ENCODE measurements at regions not wholly inside any gene's neighbourhood (a gene's known extent, or its start where the extent isn't known, plus 50 kb on each side); places are given as distances from the start of the nearest gene placed in this dataset.

DNA sequence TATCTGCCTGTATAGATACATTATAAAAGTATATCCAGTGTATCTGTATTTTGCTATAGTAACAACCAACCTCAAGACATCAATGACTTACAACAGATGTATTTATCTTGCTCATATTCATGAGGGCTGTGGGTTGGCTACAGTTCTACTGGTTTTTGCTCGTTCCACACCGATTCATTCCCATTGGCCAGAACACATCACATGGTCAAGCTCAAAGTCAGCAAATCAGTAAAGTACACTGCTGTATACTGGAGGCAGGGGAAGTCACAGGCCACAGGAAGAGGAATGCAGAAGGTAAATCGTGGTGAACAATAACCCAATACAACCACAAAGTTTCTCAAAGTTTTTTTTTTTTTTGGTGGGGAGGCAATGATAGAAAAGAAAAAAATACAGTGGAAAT is 180.0 kb upstream of the CDKN3 start:
- no peak for DNase-seq

DNA sequence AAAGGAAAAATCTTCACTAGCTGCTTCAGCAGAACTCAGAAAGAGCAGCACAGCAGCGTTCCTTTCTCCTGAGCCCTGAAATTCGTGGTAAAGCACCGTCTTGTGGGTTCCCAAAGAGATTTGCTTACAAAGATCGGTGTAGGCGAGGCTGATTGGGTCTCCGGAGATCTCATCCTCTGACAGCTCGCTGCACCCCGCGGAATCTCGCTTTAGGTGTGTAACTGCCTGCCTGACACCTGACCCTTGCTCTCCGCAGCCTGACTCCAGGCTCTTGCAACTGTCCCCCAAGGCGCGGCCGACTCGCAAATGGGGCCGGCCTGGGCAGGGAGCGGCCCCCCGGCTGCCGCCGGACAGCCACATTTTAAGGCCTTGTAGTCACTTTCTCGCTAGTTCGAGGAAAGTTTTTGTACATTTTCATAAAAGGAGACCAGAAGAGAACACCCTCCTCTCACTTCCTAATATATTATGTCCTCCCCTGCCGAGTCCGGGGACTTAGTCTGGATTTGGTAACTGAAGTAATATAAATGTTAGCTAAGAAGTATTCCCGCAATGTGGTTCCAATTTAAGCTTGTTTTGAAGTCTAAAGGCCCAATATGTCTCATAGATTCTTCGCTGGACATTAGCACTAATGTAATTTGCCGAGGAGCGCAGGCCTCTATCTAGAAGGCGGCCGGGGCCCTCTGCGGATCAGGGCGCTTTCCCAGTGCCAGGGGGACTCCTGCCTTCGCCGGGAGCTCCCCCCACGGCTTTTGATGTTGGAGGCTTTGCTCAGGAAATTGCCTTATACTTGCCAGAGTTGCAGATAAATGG is 177.3 kb upstream of the CDKN3 start:
- DNase-seq, result no peak

DNA sequence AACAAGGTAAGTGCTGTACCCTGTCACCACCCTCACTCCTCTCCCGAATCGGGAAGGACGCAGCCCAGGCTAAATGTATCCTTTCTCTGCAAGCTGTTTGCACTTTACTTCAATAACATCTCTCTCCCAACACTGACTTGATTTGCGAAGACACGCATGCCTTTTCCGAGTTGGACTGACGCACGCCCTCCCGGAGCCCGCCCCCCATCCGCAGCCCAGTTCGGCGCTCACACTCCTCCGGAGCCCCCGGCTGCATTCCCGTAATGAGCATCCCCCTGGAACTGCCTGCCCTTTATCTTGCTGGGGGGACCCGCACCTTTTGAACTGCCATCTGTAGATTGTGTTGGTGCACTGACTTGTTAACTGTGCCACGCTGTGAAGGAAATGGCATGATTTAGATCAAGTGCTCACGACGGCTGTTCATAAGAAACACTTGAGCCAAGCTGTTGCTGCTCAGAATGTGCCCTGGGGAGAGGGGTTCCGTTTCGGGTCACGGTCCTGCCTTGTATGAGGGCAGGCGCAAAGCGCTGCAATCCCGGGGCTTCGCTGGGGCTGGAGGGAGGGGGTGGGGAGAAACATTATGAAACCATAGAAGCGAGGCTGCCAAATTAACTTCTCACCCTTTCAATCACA is 176.6 kb upstream of the CDKN3 start:
- DNase-seq, result no peak

DNA sequence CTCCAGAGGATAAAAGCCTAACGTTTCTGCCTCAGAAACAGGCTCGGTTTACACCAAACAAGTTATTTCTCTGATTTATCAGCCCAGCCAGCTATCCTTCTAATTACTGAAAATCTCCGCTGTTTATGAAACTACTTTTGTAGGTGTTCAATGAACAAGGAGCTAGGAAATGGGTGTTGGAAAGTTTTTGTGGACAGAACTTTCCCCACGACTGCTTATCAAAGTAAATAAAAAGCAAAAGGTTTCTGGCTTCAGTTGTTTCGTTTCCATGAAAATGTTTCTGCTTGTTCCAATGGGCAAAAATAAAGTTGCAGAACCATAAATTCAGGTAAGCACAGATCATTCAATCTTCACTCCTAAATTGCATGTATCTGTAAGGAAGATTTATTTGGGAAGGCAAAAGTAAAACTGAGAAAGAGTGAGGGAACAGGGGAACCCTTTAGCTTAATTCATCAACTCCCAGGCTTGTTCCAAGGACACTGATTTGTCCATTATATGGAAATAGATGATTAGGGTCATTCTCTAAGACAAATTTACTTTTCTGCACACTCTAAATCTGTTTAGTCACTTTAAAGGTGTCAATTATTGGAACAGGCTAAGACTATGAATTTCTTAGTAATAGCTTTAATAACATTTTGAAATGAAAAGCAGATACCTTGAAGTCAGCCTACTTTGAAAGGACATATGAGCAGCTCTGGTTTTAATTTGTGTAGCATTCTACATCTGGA is 175.9 kb upstream of the CDKN3 start:
- no peak for DNase-seq

DNA sequence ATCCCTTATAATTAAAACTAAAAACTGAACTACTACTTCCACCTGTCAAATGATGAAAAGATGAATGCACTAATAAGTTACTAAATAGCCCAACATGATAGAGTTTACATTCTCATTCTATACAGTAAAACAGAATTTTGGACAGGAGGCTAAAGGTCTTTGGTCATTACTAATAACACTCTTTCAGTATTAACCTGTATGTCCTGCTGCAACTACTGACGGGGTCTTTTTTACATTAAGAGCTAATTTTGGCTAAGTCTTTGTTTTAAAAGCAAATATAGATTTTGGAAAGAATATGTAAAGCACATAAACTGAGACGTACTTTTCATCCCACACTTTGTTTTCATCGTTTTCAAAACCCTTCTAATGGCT is 175.4 kb upstream of the CDKN3 start:
- no peak for DNase-seq

DNA sequence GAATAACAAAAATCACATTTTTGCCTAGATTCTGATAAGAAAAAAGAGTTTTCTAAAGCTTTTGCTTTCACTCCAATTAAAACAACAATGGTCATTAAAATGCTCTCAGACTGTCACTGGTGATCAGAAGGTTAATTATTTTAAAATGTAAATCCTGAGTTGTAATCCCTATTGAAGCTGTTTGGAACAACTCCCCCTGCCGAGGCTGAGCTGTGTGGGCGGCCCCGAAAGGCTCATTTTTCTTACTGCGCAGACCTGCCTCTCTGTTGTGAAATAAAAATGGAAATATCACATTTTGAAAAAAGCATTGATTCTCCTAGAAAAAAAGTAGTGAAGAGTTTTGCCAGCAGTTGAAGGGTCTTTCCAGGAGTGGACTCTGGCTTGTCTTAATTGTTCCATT is 174.8 kb upstream of the CDKN3 start:
- no peak for DNase-seq

DNA sequence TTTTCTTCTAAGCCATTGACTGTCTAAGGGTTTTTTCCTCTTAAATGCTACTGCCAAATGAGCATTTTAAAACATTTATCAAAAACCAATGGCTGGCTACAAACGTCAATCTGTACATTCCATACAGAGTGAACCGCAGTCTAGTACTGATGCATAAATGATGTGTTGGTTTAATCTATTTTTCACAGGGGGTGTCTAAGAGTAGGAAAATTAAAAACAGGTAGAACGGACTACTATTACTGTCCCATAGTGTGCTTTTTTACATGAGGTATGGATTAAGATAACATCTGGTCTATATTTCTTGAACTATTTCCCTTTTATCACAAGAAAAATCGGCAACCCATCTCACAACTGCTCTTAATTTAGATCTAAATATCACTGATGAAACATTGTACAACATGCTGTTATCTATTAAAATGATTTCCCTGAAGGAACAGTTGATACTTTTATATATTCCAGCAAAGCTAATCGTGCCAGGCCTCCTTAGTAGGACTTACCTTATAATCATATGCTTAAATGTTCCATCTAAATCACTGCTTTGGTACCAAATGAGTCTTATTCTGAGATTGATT is 172.9 kb upstream of the CDKN3 start:
- DNase-seq, result no peak

DNA sequence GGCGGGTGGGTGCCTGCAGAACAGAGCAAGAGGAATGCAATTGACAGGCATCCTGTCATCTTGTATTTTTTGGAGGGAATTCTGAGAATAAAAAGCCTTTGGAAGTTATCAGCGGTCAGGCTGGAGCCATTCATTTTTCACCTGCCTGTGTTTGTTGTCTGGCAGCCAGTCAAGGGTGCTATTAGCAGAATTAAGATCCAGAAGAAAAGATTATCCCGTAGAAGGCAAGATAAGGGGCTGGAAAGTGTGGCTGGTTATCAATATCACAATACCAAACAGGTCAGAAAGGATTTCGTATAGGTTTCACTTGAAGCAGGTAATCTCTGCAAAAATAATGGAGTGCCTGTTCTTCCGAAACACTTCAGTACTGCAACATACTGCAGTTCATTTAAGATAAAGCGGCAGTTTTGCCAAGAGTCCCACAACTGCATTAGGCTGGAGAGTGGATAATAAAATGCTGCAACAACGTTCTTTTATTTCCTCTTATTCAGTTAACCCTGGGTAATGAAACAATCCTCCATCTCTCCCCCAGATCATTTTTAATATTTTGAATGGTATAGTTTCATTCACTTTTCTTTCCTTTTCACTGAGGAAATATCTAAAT is 171.2 kb upstream of the CDKN3 start:
- DNase-seq, result no peak

DNA sequence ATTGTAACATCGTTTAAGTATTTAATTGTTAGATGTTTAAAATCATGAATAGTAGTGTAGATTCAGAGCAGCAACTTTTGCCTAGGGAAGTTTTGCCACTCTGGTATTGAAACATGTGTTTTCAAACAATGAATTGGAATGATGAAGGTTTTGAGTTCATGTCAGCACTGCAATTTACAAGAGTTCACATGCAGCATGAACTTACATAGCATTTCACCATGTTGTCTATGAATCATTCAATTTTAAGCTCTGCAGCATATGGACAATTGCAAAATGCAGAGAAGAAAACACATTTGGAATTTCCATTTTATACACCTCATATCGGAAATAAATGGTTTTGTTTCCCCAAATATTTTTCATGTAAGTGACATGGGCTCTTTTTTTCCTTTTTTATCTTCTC is 170.7 kb upstream of the CDKN3 start:
- no peak for DNase-seq

DNA sequence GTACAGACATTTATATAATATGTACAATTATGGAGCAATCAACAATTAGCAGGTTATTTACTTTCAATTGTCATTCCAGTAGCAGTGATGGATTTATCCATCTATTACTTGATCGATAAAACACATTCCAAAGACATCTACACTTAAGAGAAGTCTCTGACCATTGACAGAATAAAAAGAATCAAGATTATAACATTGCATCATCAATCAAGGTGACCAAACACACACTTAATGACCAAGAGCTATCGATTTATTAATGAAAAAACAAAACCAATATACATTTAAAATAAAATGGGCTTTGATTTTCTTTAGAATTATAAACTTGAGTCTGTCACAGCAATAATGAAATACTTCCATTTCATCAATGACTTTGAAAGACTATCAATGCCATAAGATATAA is 170.2 kb upstream of the CDKN3 start:
- DNase-seq, result no peak

DNA sequence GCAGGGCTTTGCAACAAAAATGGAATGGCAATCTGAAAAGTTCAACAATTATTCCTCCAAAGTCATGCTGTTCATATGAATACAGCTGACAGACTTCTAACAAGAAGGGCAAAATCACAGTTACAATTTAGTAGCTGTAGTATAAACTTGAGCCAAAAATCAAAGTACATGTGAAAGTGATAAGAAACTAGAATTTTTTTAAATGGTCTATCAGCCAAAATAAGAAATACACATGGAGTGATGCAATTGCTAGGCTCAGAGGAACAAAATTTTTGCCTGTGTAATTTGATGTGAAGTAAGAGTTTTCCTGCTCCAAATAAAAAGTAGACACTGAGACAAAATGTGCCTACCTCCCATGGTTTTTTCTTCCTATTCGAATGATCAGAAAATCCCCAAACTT is 167.7 kb upstream of the CDKN3 start:
- no peak for DNase-seq

DNA sequence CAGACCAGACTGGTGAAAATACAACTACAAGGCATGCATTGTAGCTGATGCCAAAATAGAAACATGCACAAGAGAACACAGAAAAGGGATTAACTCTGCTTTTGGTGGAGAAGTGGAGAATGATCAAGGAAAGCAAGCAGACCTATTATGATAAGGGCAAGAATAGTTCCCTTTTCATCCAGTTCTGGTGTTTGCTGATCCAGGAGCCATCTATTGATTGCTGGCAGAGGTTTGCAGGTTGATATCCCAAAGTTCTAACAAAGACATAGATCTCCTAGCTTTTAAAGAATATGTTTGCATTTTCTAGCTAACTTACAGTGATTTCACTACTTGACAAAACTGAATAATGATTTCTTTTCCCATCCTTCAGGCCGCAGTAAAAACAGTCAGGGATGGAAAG is 166.2 kb upstream of the CDKN3 start:
- no peak for DNase-seq

DNA sequence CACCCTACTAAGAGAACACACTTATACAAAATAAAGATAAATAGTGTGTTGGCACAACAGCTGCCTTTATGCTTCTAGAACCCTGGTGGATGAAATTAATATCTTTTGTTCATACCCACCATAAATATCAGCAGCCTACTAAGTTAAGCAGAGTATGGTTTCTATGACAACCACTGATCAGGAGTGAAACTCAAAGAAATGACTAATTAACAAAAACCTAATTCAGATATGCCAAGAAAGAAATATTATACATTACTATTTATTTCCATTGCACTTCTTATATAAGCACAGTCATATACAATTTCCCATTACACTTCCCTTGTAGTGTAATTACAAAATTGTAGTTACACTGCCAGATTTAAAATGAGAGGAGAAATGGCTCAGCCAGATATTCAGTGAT is 164.1 kb upstream of the CDKN3 start:
- DNase-seq, result no peak

DNA sequence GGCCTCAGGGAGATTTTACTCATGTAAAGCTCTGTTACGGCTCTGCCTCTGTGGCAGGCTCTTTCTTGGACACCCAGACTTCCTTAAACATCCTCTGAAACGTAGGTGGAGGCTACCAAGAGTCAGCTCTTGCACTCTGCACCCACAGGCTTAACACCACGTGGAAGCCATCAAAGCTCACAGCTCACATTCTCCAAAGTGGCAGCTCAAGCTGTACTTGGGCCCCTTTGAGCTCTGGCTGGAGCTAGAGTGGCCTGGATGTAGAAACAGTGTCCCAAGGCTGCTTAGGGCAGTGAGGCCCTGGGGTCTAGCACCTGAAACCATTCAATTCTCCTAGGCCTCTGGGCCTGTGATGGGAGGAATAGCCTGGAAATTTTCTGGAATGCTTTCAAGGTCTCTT is 155.3 kb upstream of the CDKN3 start:
- no peak for DNase-seq

DNA sequence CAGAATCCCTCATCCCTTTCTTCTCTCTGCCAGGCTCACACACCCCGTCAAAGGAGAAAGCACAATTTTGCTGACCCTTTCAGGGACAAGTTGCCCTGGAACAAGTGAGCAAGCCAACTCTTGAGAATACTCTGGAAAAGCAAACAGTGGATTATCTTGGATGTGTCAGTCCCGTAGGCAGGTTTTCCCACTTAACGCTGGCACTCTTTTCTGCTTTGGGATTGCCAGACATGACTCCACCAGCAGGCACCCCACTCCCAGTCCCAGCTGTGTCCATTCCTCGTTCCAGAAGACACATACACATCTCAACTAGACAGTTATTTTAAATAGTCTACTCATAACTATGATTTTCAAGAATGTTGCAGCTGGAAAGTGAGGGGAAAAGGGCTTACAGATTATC is 145.5 kb upstream of the CDKN3 start:
- DNase-seq, result no peak

DNA sequence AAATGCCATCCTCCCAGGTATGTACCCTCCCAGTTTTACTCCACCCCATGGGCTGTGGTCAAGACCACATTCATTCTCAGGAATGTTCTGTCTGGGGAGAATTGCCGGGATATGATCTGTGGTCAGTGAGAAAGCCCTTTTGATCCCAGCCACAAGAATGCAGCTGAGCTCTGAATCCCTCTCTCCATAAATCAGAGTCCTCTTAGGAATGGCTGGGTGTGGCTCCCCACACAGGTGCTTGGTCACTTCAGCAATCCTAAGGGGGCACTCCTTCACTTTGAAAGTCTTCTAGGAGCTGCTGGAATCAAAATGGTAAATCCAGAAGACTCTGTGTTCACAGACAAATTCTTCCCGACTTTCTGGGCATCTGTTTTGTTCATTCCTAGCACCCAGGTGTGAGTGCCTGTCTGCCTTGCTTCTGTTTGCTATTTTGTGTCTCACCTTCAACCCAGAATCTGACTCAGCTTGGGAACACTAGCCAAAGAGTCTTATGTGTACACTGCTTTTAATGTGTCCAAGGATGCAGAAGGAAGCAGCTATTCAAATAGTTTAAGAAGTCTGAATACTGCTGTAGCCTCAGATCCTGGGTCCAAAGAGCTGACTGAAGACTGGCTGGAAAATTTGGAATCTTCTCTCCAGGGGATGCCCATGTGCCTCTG is 144.6 kb upstream of the CDKN3 start:
- DNase-seq, result no peak

DNA sequence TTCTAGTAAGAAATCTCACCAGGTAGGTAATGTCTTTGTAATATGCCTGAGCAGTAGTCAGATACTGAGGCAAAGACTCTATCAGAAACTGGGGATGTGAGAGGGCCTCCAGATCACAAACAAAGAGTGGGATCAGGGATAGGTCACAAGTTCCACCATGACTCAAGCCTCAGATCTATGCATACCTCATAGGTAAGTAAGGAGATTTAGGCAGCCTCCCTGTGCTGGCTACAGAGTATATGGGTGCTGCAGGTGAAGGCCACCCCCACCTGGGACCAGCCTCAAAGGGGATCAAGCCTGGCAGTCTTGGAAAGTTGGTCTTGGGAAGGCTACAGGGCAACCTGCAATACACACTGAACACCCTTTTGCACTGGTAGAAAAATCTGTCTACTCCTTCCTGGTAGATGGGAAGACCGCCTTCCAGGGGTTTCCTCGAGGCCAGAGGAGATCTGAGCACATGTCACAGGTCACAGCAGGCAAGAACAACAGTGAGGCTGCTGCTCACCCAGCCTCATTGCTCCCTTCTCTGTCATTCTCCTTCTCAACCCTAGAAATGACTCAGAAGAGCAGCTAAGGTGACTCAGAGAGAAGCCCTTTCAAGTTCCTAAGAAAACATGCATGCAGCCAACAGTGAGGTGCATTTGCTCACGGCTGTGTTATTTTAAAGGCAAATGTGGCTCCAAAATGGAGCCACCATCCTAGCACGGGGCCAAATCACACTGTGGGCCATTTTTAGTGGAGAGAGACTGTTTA is 143.4 kb upstream of the CDKN3 start:
- no peak for DNase-seq

DNA sequence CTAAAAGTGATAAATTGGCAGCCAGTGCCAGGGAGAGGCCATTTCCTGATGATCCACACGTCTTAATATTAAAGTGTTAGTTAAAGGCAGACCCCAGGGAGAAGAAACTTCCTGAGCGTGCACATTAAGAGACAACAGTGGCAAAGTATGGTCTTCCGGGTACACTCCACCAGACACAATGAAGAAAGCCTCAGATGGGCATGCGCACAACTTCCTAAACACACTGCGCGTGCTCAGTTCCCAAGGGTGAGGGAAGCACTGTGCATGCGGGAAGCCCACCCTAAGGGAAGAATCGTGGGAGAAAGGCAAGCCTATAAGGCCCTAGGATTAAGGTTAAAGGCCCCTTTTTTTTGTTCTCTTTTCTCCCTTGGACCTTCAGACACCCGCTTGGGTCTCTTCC is 140.7 kb upstream of the CDKN3 start:
- no peak for DNase-seq

DNA sequence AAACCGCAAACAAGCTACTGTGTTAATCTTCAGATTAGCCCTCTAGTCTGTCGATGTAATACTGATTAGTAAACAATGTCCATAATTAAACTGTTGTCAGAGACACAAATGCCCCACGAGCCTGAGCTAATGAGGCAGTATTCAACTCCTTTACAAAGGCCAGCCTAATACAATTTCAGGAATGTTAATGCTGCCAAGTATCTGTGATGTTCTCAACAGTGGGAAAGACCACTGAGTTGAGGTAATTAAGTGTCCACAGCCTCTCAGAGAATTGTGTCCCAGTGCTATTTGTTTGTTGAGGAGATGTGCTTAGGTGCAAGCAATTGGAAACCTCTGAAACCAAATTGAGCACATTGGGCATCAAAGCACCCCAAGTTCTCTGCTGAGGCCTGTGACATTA is 139.4 kb upstream of the CDKN3 start:
- DNase-seq, result no peak

DNA sequence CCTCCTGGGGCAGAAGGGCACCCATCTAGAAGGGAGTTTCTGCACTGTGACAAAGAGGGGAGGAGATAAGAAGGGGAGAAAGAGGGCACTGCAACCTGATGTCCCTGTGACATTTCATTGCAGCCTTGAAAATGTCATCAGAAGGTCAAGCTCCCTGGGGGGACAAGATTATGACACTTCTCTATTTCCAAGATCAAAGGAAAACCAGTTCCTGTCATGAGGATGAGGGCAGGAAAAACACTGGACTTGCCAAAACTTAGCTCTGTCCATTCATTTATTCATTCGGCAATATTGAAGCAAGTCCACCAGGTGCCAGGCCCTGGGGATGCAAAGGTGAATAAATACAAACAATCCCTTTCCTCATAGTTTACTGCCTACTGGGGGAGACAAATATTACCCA is 138.4 kb upstream of the CDKN3 start:
- DNase-seq, result no peak

DNA sequence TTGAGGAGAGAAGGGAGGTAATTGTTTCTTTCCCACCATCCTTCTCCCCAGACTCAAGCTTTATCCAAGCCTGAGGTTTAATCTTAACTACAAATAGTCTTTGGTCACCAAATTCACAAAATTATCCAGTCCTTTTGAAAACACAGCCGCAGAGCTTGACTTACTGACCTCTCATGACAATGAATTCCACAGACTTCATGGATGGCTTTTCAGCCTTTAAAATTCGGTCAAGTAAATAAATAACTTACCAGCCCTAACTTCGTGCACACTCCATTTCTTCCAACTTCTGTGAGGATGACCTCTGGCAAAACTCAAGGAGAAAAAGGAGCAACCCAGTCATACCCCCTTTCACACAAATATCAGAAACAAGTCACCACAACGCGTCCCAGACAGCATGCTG is 137.0 kb upstream of the CDKN3 start:
- no peak for DNase-seq

DNA sequence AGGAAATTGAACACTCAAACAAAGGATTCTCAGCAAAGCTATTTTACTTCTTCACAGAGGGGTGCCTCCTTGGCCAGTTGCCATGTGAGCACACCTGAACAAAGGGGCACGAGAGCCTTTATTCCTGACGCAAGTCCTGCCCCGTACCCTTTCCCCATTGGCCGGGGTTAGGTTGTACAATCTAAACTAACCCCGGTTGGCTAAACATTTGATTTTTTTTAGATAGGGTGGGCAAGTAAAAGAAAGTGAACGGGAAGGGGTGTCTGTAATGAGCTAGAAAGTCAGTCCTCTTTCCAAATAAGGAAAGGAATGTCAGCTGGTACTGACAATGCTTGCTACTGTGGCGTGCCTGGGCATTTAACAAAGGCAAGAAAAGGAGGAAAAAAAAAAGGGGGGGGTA is 135.5 kb upstream of the CDKN3 start:
- DNase-seq, result no peak
